ENCODE measurements at regions not wholly inside any gene's neighbourhood (a gene's known extent, or its start where the extent isn't known, plus 50 kb on each side); places are given as distances from the start of the nearest gene placed in this dataset.
"Not testable (repeated sequence)": the region's sequence is repeated elsewhere in the genome, so short reads cannot be mapped to it uniquely, and the experiment has no call there.

GRCh38 chr13:87570669-87571068 is 100.5 kb upstream of the SLITRK5 start:
- H3K27ac ChIP-seq (ENCODE audit: low read depth in 1 of 2, low read length in 1 of 2): no peak overlapping the region
- no peak for TF ChIP-seq CTCF (IDR thresholded peaks at IDR 0.05; ENCODE audit: control extremely low read depth, extremely low read depth)
- WGBS, 2 donors: 60 to 67% methylated on average over 2 of the region's 2 CpGs
- H3K4me3 ChIP-seq: no peak overlapping the region
- no peaks in the 10 kb centered on the region for H3K9me3 ChIP-seq (ENCODE audit: control insufficient read depth in 4 of 4, insufficient read depth in 3 of 4, low read length in 3 of 4)
- H3K9ac ChIP-seq (ENCODE audit: insufficient read depth in 1 of 2, low read length in 2 of 2): no peak overlapping the region
- H3K4me1 ChIP-seq (ENCODE audit: control insufficient read depth in 5 of 5, insufficient read depth in 5 of 5, low read length in 5 of 5): no peaks in the 10 kb centered on the region
- ATAC-seq (ENCODE audit: insufficient read depth, low FRiP score) (no peak), DNase-seq (no peak)
- no peaks in the 10 kb centered on the region for H3K27me3 ChIP-seq (ENCODE audit: control insufficient read depth in 3 of 3, insufficient read depth in 3 of 3, low read length in 2 of 3)
- no peaks in the 10 kb centered on the region for H3K36me3 ChIP-seq (ENCODE audit: control insufficient read depth in 4 of 4, insufficient read depth in 4 of 4, low read length in 4 of 4)

- Histone ChIP-seq H3K27ac (ENCODE audit: low read depth in 1 of 2, low read length in 1 of 2) (no peak overlapping the region), H3K4me1 (ENCODE audit: control insufficient read depth in 5 of 5, insufficient read depth in 5 of 5, low read length in 5 of 5) (no peaks in the 10 kb centered on the region)
- no peak for ATAC-seq (ENCODE audit: insufficient read depth, low FRiP score)
Measured at GRCh38 chr13:87582399-87582798, 88.8 kb upstream of the SLITRK5 start.

GRCh38 chr13:87590518-87590917 is 80.7 kb upstream of the SLITRK5 start:
- no peaks in the 10 kb centered on the region for H3K36me3 ChIP-seq (ENCODE audit: control insufficient read depth in 4 of 4, insufficient read depth in 4 of 4, low read length in 4 of 4)
- WGBS, 2 donors: 82 to 93% methylated on average over 1 of the region's 1 CpG
- no peaks in the 10 kb centered on the region for H3K4me1 ChIP-seq (ENCODE audit: control insufficient read depth in 5 of 5, insufficient read depth in 5 of 5, low read length in 5 of 5)
- H3K9ac ChIP-seq (ENCODE audit: insufficient read depth in 1 of 2, low read length in 2 of 2): no peak overlapping the region
- DNase-seq (no peak), ATAC-seq (ENCODE audit: insufficient read depth, low FRiP score) (no peak)
- H3K4me3 ChIP-seq: no peak overlapping the region
- no peak for TF ChIP-seq CTCF (IDR thresholded peaks at IDR 0.05; ENCODE audit: control extremely low read depth, extremely low read depth)
- no peak overlapping the region for H3K27ac ChIP-seq (ENCODE audit: low read depth in 1 of 2, low read length in 1 of 2)
- H3K9me3 ChIP-seq (ENCODE audit: control insufficient read depth in 4 of 4, insufficient read depth in 3 of 4, low read length in 3 of 4): peaks cover 0 to 2% (median 0%) of the 10 kb centered on the region in 4 donors
- H3K27me3 ChIP-seq (ENCODE audit: control insufficient read depth in 3 of 3, insufficient read depth in 3 of 3, low read length in 2 of 3): no peaks in the 10 kb centered on the region

More at GRCh38 chr13:87582399-87582798, 88.8 kb upstream of the SLITRK5 start:
- no peak overlapping the region for H3K9ac ChIP-seq (ENCODE audit: insufficient read depth in 1 of 2, low read length in 2 of 2)
- no peak for DNase-seq
- no peak for TF ChIP-seq CTCF (IDR thresholded peaks at IDR 0.05; ENCODE audit: control extremely low read depth, extremely low read depth)
- H3K4me3 ChIP-seq: no peak overlapping the region
- H3K36me3 ChIP-seq (ENCODE audit: control insufficient read depth in 4 of 4, insufficient read depth in 4 of 4, low read length in 4 of 4): no peaks in the 10 kb centered on the region
- H3K9me3 ChIP-seq (ENCODE audit: control insufficient read depth in 4 of 4, insufficient read depth in 3 of 4, low read length in 3 of 4): no peaks in the 10 kb centered on the region
- H3K27me3 ChIP-seq (ENCODE audit: control insufficient read depth in 3 of 3, insufficient read depth in 3 of 3, low read length in 2 of 3): no peaks in the 10 kb centered on the region

- DNase-seq; H3K9ac ChIP-seq (ENCODE audit: insufficient read depth in 1 of 2, low read length in 2 of 2); H3K27ac ChIP-seq (ENCODE audit: low read depth in 1 of 2, low read length in 1 of 2); H3K4me3 ChIP-seq; H3K36me3 ChIP-seq (ENCODE audit: control insufficient read depth in 4 of 4, insufficient read depth in 4 of 4, low read length in 4 of 4); H3K4me1 ChIP-seq (ENCODE audit: control insufficient read depth in 5 of 5, insufficient read depth in 5 of 5, low read length in 5 of 5); H3K9me3 ChIP-seq (ENCODE audit: control insufficient read depth in 4 of 4, insufficient read depth in 3 of 4, low read length in 3 of 4); ATAC-seq (ENCODE audit: insufficient read depth, low FRiP score); H3K27me3 ChIP-seq (ENCODE audit: control insufficient read depth in 3 of 3, insufficient read depth in 3 of 3, low read length in 2 of 3): not testable (repeated sequence)
- WGBS, 2 donors: 79 to 85% methylated on average over 2 of the region's 2 CpGs
Measured at GRCh38 chr13:87604437-87604836, 66.7 kb upstream of the SLITRK5 start.
